ENCODE measurements at regions not wholly inside any gene's neighbourhood (a gene's known extent, or its start where the extent isn't known, plus 50 kb on each side); places are given as distances from the start of the nearest gene placed in this dataset.

DNA sequence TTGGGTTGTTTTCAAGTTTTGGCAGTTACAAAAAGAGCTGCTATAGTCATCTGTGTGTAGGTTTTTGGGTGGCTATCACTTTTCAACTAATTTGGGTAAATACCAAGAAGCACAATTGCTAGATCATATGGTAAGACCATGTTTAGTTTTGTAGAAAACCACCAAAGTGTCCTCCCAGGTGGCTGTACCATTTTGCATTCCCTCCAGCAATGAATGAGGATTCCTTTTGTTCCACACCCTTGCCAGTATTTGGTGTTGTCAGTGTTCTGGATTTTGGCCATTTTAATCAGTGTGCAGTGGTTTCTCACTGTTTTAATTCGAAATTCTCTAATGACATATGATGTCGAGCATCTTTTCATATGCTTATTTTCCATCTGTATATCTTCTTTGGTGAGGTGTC, 457.5 kb upstream of the ARID1B start:
- Histone ChIP-seq H3K27ac (ENCODE audit: control insufficient read depth, insufficient read depth, low read length) (no peak overlapping the region), H4K20me1 (ENCODE audit: control insufficient read depth, extremely low read depth, insufficient read depth, low read length) (no peaks in the 10 kb centered on the region), H3K9ac (ENCODE audit: control insufficient read depth, extremely low read depth, insufficient read depth, low read length) (no peak overlapping the region), H3K4me1 (ENCODE audit: control insufficient read depth, extremely low read depth, insufficient read depth, low read length) (no peaks in the 10 kb centered on the region), H3K4me3 (ENCODE audit: control insufficient read depth in 2 of 3, extremely low read depth in 1 of 3, insufficient read depth in 2 of 3, low read depth in 1 of 3, low read length in 3 of 3) (no peak overlapping the region), H3K27me3 (ENCODE audit: control insufficient read depth, extremely low read depth, insufficient read depth, low read length) (no peaks in the 10 kb centered on the region), H3K9me3 (ENCODE audit: control insufficient read depth, low read depth, low read length) (no peaks in the 10 kb centered on the region), H3K79me2 (ENCODE audit: control insufficient read depth, insufficient read depth, low read length) (no peaks in the 10 kb centered on the region), H2AFZ (ENCODE audit: control insufficient read depth, low read length) (no peak overlapping the region), H3K36me3 (ENCODE audit: control insufficient read depth in 2 of 2, extremely low read depth in 1 of 2, insufficient read depth in 2 of 2, low read length in 2 of 2) (no peaks in the 10 kb centered on the region), H3K9me1 (ENCODE audit: control insufficient read depth, extremely low read depth, insufficient read depth, low read length) (no peaks in the 10 kb centered on the region), H3K4me2 (ENCODE audit: control insufficient read depth, extremely low read depth, insufficient read depth, low read depth, low read length) (no peak overlapping the region)
- TF ChIP-seq EZH2 (IDR thresholded peaks at IDR 0.05; ENCODE audit: low read length) = no peak
- TF ChIP-seq, protein P1, sequence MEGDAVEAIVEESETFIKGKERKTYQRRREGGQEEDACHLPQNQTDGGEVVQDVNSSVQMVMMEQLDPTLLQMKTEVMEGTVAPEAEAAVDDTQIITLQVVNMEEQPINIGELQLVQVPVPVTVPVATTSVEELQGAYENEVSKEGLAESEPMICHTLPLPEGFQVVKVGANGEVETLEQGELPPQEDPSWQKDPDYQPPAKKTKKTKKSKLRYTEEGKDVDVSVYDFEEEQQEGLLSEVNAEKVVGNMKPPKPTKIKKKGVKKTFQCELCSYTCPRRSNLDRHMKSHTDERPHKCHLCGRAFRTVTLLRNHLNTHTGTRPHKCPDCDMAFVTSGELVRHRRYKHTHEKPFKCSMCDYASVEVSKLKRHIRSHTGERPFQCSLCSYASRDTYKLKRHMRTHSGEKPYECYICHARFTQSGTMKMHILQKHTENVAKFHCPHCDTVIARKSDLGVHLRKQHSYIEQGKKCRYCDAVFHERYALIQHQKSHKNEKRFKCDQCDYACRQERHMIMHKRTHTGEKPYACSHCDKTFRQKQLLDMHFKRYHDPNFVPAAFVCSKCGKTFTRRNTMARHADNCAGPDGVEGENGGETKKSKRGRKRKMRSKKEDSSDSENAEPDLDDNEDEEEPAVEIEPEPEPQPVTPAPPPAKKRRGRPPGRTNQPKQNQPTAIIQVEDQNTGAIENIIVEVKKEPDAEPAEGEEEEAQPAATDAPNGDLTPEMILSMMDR (optimal IDR thresholded peaks at IDR 0.05 in 1 of 3, IDR thresholded peaks at IDR 0.05 in 1 of 3, conservative IDR thresholded peaks at IDR 0.05 in 1 of 3; ENCODE audit: extremely low read depth in 1 of 3, insufficient read depth in 2 of 3, low read length in 3 of 3) = no peak
- DNase-seq (ENCODE audit: low read depth, low spot score) = no peak
- dilution Hi-C loops (cut with MboI; ENCODE audit: extremely low pct_ligation_motif_present, low sequenced_read_pairs) = no loop called here
- no peak for FAIRE-seq

DNA sequence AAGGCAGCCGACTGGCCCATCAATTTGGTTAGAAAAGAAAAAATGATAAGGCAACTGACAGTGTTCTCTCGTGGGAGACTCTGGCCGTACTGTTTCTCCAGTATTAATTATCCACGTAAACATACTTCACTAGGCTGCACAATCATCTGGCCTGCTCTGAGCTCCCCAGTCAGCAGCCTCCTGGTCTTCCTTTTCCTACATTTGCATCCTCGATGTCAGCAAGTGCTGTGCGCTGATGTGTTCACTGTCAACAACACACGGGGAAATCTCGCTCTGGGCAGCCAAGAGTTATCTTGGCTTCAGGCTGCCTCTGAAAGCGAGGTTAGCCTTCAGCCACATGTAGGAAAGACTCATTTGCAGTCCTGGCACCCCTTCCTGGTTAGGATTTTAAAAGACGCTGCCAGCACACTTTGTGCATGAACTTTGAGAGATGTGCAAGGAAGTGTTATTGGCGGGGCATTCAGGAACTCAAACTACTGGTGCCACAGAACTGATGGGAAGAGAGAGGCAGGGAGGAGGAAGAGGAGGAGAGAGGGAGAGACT, 460.5 kb upstream of the ARID1B start:
- H3K79me2 ChIP-seq (ENCODE audit: control insufficient read depth, insufficient read depth, low read length) = no peaks in the 10 kb centered on the region
- FAIRE-seq = no peak
- H3K4me3 ChIP-seq (ENCODE audit: control insufficient read depth in 2 of 3, extremely low read depth in 1 of 3, insufficient read depth in 2 of 3, low read depth in 1 of 3, low read length in 3 of 3) = no peak overlapping the region
- no peak for DNase-seq (ENCODE audit: low read depth, low spot score)
- dilution Hi-C loops (cut with MboI; ENCODE audit: extremely low pct_ligation_motif_present, low sequenced_read_pairs) = no loop called here
- no peaks in the 10 kb centered on the region for H4K20me1 ChIP-seq (ENCODE audit: control insufficient read depth, extremely low read depth, insufficient read depth, low read length)
- H3K4me1 ChIP-seq (ENCODE audit: control insufficient read depth, extremely low read depth, insufficient read depth, low read length) = no peaks in the 10 kb centered on the region
- H3K4me2 ChIP-seq (ENCODE audit: control insufficient read depth, extremely low read depth, insufficient read depth, low read depth, low read length) = no peak overlapping the region
- no peak overlapping the region for H3K9ac ChIP-seq (ENCODE audit: control insufficient read depth, extremely low read depth, insufficient read depth, low read length)
- H2AFZ ChIP-seq (ENCODE audit: control insufficient read depth, low read length) = no peak overlapping the region
- no peaks in the 10 kb centered on the region for H3K9me1 ChIP-seq (ENCODE audit: control insufficient read depth, extremely low read depth, insufficient read depth, low read length)
- H3K27me3 ChIP-seq (ENCODE audit: control insufficient read depth, extremely low read depth, insufficient read depth, low read length) = no peaks in the 10 kb centered on the region
- TF ChIP-seq EZH2 (IDR thresholded peaks at IDR 0.05; ENCODE audit: low read length) = no peak
- TF ChIP-seq, protein P1 (optimal IDR thresholded peaks at IDR 0.05 in 1 of 3, IDR thresholded peaks at IDR 0.05 in 1 of 3, conservative IDR thresholded peaks at IDR 0.05 in 1 of 3; ENCODE audit: extremely low read depth in 1 of 3, insufficient read depth in 2 of 3, low read length in 3 of 3) = no peak
- no peaks in the 10 kb centered on the region for H3K36me3 ChIP-seq (ENCODE audit: control insufficient read depth in 2 of 2, extremely low read depth in 1 of 2, insufficient read depth in 2 of 2, low read length in 2 of 2)
- no peak overlapping the region for H3K27ac ChIP-seq (ENCODE audit: control insufficient read depth, insufficient read depth, low read length)
- no peaks in the 10 kb centered on the region for H3K9me3 ChIP-seq (ENCODE audit: control insufficient read depth, low read depth, low read length)

All from keratinocyte (primary cell).